ENCODE measurements at regions not wholly inside any gene's neighbourhood (a gene's known extent, or its start where the extent isn't known, plus 50 kb on each side); places are given as distances from the start of the nearest gene placed in this dataset.
"Not testable (repeated sequence)": the region's sequence is repeated elsewhere in the genome, so short reads cannot be mapped to it uniquely, and the experiment has no call there.

DNA sequence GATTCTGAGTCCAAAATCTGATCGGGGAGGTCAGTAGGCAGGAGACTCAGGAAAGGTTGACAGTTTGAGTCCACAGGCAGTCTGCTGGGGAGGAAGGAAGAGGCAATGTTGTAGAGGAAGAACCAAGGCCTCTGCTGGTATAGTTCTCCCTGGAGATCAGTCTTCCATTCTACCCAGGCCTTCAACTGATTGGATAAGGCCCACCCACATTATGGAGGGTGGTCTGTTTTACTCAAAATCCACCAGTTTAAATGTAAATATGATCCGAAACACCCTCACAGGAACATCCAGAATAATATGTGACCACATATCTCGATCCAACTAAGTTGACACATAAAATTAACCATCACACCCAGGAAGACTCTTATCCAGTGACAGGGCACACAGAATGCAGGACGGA, 425.3 kb upstream of the ZMIZ1 start:
- DNase-seq (ENCODE audit: low read depth in 2 of 2), result no peak

DNA sequence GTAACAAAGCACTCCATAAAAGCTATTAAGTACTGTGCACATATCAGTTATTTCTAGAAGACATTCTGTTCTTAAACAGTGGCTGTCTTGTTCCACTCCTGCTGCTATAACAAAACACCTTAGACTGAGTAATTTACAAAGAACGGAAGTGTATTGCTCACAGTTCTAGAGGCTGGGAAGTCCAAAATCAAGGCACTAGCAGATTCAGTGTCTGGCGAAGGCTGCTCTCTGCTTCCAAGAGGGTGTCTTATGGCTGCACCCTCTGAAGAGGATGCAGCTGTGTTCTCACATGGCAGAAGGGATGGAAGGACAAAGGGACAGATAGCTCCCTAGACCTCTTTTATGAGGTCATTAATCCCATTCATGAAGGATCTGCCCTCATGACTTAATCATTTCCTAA, 424.2 kb upstream of the ZMIZ1 start:
- DNase-seq (ENCODE audit: low read depth in 2 of 2), result no peak

DNA sequence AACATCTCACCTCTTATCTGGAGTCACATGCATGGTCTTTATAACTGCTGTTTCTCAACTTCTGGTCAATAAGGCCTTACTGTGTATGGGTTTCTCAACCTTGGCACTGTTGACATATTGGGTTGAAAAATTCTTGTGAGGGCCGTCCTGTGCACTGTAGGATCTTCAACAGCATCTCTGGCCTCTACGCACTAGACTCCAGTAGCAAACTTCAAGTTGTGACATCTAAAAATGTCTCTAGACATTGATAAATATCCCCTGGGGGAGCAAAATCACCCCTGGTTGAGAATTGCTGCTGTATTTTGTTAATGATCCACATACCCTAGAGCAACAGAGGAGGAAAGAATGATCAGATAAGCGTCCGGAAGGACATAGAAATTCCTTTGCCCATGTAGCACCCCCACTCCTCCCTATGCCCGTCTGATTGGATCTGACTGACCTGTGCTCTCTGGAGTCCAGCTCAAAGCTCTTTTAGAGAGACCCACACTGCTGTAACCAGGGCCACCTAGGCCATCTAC, 423.5 kb upstream of the ZMIZ1 start:
- no peak for DNase-seq (ENCODE audit: low read depth in 2 of 2)

DNA sequence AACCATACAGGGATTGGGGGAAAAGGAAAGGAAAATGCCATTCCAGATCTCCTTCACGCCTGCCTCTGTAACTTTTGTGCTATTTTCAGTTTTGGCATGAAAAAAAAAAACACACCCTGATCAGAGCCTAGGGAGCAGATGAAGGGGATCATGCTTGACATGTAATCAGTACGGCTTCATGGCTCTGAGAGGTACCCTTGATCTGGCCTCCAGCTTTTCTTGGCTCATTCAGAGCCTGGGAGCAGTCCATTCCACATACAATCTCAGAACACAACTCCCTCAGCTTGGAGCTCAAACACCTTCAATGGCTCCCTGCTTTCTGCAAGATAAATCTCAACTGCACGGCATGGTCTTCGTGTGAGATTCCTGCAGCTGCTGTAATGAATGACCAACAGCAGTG, 422.8 kb upstream of the ZMIZ1 start:
- DNase-seq (ENCODE audit: low read depth in 2 of 2), result no peak

DNA sequence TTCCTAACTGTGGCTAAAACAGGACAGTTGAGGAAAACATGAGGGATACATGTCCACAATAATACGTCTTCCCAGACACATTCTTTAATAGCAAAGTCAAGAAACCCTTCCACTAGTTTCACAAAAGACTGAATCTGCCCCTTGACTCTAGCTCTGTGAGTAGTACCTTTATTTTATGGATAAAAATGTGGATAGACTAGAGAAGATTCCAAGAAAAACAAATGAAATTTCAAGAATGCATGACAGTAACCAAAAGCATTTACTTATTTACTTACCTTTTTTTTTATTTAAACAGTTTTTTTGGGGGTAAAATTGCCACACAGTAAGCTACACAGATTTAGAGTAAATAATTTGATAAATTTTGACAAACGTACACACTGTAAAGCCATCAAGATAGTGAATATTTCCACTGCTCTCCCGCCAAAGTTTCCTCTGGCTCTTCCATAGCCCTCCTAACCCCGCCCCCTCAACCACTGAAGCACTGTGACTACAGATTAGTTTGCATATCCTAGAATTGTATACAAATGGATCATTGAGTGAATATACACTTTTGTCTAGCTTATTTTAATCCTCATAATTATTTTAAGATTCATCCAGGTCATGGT, 420.4 kb upstream of the ZMIZ1 start:
- DNase-seq (ENCODE audit: low read depth in 2 of 2), result no peak

DNA sequence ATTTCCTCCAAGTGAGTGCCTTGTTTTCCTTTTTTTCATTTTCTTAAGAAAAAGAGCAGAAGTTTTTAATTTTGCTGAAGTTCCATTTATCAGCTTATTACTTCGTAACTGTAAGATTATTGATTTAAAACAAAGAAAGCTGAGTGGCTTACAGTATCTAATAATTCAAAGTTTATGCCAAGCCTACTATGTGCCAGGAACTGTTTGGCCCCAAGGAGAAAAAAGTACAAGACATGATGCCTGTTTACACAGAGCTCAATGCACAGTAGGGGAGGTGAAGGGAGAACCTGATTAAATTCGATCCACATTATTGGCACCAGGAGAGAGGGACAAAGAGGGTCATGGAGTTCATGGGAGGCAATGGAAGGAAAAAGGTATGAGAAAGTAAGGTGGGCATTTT, 419.3 kb upstream of the ZMIZ1 start:
- DNase-seq (ENCODE audit: low read depth in 2 of 2), result no peak

DNA sequence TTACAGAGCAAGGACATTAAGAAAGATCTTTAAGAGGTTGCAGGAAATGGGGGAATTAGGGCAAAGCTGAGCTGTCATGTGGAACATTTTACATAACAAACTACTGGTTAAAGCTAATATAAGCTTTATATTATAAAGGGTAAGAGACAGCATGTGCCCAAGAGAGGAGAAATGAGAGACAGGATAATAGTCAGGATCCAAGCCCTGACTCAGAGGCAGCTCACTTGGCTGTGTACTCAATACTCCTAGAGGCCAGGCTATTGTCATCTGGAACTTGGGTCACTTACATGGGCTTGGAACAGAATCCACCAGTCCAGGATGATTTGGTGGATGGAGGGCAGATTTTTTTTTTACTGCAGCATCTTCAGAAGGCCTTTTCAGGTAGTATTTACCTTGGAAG, 418.6 kb upstream of the ZMIZ1 start:
- DNase-seq (ENCODE audit: low read depth in 2 of 2), result no peak

DNA sequence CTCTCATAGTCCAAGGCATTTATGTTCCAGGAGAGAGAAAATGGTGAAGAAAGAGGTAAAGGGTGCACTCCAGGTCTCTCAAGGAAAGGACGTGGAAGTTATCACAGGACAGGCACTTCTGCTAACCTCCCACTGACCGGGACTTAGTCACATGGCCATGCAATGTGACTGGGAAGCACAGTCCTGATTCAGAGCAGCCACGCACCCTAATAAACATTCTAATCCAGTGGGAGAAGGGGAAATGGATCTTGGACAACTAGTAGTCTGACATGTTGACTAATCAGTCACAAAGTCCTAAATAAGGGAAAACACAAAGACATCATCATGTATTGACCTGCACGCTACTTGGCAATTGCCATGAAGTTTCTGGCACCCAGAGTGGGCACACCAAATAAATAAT, 417.5 kb upstream of the ZMIZ1 start:
- DNase-seq (ENCODE audit: low read depth in 2 of 2), result no peak

DNA sequence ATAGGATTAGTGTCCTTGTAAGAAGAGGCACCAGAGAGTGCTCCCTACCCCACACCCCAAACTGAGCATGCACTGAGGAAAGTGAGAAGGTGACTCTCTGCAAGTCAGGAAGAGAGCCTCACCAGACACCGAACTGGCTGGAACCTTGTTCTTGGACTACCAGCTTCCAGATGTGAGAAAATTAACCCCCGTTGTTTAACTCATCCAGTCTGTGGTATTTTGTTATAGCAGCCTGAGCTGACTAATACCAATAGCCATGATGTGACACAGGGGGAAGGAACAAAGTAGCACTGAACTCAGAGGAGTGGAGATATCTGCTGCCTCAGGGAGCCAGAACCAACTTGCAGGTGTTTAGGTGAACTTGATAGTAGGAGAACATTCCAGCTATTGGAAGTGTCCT, 415.2 kb upstream of the ZMIZ1 start:
- no peak for DNase-seq (ENCODE audit: low read depth in 2 of 2)

DNA sequence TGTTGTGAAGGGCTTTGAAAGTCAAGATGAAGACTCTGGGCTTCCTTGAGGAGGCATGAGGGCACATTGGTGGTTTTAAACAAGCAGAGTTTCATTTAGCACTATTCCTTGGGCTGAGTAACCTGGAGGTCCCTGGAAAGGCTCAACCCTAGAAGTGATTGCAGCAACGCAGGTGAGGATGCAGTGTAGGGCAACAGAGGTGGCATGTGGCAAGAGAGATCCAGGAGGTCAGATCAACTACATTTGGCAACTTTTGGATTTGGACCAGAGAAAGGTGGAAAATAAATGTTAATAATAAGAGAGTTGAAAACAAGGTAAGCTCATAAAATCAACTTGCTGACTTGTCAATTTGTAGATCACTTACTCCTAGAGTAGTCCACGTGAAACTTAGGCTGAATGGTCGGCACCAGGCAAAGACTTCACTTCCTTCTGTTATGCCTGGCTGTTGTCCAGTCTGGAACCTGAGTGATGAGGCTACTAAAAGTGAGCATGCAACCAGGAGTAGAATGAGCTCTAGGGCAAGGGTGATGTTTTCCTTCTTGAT, 414.6 kb upstream of the ZMIZ1 start:
- DNase-seq (ENCODE audit: low read depth in 2 of 2), result no peak

DNA sequence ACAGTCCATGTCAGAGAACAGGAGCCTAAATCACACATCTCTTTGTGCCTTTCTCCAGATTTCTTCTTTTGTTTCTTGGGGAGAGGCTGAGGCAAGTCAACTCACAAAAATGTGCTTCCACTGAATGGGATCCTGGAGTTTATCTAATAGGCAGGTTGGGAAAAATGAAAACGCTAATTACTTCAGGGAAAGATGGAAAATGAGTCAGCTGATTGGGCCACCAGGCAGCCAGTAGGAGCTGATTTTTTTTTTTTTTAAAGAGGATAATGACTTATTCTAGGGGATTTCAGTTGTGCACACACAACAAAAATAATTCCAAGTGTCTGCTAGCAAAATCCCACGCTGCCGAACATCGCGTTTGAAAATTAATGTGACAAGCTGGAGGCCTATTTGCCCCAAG, 412.8 kb upstream of the ZMIZ1 start:
- no peak for DNase-seq (ENCODE audit: low read depth in 2 of 2)

DNA sequence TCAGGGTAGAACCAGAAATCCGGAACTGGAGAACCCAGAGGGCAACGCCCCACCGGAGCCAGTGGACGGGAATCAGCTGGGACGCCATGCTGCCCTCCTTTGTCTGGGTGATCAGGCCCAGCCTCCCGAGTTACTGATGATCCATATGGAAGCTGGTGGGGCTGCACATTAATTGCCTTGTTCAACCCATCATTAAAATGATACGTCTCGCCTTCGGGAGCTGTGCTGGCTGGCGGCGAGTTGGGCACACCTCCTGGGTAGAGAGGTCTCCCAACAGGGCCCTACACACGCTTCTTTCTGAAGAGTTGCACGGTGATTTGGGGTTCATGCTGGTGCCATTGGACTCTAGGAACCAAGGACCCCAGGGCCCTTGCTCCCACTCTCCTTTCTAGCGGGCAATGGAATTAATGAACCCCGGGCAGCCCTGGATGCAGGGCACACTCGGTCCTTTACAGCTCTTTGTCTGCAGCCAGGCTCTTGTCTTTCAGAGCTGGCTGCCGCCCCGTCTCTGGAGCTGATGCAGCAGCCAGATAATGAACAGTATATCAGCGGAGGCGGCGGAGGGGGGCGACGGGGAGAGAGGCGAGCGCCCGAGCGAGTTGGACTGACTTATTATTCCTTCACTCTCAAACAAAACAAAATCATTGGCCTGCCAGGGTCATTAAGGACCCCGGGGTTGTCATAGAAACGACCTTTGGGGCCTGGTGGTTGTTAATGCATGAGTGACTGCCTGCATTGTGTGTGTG, 412.2 kb upstream of the ZMIZ1 start:
- DNase-seq (ENCODE audit: low read depth in 2 of 2), result no peak

DNA sequence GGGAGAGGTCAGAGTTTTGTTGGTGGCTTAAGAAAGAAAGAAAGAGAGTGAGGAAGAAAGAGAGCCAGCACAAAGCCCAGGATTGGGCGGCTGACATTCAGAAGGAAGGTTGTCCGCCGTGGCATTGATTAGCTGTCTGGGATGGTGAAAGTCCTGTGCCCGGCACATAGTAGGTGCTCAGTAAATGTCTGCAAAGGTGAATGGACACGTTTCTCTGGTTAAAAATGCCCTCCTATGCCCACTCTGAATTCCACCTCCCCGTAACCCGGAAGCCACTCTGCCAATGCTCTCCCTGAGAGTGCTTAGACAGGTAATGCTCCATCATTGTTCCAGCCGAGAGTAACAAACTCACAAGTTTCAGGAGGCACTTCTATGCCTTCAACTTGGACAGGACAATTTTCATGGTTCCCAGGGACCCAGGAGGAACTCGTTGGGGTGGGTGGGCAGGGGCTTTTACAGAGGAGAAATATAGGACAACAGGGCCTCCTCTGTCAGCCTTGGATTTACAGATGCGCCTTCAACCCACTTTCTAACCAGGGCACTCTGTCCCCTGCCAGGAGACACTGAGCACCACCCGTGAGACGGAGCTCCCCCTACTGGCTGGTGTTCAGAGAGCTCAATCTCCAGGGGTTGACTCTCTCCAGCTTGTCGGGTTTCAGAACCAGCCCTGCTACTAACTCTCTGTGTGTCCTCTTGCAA, 411.5 kb upstream of the ZMIZ1 start:
- DNase-seq (ENCODE audit: low read depth in 2 of 2), result peak; percentile 29 to 37

DNA sequence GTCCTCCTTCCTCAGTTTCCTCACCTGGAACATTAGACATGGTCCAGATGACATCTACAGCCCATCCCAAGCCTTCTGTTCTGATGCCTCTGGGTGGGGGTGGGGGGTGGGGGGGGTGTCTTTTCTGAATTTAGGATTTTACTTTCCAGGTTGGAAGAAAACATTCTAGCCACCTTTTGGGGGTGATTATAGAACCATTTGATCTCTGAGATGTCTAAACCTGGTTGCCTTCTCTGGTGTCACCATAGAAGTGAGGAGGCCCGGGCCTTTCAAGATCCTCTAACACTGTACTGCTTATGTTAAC, 411.0 kb upstream of the ZMIZ1 start:
- no peak for DNase-seq (ENCODE audit: low read depth in 2 of 2)

DNA sequence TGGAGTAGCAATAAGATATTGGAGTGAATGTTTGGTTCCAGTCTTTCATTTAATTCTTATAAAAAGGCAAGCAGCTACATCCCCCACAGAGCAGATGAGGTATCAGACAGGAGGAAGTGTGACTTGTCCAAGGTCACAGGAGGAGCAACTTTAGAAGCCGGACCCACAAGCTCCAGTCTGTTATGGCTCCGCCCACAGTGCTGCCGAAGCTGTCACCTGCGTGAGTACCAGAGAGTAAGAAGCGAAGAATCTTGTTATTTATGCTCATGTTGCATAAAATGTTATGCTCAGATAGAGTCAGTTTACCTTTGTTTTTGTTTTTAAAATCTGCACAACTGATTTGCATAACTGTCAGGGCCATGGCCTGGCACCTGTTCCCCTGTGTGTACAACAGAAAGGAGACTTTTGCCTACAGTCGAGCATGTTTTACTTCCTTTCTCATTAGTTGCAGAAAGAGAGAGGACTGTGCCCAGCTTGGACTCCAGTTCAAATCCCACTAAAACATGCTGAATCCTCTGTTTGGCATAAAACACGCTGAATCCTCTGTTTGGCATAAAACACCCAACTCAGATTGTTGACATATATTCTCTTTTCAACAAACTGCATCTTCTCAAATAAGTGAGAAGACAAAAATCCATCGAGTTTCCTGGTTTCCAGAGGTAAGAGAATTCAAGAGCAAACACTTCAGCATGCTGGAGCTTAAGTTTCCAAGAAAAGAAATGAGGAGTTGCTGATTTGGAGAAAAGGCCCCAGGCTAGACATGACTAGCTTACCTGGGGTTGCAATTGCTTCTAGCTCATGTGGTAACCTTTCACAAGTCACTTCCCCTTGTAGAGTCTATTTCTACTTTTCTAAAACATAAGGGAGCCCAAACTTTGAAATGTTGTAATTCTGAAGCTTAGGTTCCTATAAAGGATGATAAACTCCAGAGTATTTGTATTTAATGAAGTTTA, 409.8 kb upstream of the ZMIZ1 start:
- DNase-seq (ENCODE audit: low read depth in 2 of 2), result no peak

DNA sequence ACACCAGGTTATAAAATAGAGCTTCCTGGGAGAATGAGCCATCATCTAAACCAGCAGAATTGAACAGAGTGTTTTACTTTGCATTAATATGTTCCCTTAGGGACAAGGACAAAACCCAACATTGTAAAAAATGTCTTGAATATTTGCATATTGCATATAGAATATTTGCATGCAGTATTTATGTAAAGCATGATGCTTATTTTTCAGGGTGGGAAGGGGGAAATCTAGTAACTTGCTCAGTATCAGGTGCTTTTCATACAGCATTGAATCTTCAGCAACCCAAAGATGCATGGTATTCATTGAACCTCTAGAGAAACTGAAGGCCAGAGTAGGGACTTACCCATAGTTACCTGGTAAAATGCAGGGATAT, 409.2 kb upstream of the ZMIZ1 start:
- DNase-seq (ENCODE audit: low read depth in 2 of 2), result no peak

DNA sequence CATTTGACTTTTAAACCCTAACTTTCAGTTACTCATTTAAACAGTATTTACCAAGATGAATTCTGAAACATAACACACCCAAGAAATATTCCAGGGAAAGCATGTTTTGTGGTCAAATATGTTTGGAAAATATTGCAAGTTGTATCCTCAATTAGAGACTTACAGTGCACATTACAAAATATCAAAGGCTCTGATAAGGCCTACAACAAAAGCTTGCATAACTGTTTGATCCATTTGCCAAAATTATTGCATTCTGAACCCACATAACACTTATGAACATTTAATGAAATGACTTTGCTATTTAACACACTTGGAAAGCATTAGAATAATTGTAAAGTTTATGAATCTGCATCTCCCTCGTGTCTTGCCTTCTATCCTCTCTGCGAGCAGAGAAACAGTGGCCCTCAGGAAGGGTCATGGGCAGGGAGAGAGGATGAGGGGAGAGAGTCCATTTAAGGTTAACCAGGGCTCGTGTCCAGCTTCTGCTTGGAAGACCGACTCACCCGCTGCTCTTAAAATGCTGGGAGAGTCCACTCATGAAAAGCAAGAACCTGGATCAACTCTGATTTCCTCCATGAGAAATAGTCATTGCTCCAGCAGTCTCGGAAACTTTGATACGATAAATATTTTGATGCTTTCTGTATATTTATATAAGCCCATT, 408.2 kb upstream of the ZMIZ1 start:
- DNase-seq (ENCODE audit: low read depth in 2 of 2), result no peak

DNA sequence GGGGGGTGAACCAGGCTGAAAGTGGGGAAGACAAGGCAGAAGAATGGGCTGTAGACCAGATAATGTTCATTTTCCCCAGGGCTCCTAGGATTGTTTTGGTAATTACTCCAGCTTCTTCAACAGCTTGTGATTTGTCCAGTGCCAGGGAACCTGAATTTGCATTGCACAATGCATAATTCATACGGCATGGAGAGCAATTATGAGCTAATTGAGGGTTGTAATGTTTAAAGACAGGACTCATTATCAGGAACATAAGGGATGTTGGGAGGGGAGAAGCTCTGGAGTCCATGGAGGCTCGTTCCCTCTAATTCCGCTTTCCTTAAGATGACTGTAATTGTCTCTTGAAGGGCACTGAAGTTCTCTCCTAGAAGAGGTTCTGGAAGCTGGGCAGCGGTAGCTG, 405.0 kb upstream of the ZMIZ1 start:
- no peak for DNase-seq (ENCODE audit: low read depth in 2 of 2)

DNA sequence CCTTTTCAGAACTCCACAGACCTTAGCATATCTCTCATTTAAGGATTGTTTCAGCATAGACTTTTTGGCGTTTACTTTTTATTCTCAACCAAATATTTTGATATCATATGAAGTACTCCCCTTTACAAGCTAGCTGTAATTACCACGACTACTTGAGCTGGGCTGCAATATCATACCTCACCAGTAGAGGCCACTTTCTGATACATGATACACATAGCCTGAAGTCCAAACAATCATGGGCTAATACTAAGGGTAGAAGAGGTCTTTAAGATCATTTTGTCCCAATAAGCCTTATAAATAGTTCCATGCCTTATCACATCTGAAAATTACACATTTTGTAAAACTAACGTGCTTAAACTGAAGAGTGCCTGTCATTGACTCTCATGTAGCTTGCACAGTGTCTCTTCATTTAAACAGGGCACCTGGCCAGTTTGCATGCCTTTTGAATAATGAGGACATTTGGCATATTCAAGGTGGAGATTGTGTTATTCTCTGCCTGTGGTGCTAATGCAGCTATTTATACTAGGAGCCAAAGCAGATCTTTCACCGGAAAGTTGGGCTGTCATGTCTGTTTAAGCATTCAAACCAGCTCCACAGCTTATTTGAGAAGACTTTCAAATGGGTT, 403.7 kb upstream of the ZMIZ1 start:
- no peak for DNase-seq (ENCODE audit: low read depth in 2 of 2)

DNA sequence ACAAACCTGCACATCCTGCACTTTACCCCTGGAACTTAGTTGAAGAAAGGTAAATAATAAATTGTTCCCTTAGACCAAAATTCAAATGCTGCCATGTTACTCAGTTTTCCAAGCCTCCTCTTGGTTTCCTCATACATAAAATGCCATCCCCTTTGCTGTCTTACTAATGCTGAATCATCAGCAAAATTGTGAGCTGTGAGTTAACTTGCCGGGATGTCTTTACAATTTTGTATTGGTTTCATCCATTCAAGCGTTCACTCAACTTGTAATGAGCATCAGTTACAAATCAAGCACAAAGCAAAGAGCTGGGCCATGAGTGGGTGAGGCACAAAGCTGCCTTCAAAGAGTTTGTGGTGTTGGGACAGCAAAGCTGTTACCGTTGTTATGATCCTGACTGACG, 395.8 kb upstream of the ZMIZ1 start:
- no peak for DNase-seq (ENCODE audit: low read depth in 2 of 2)

DNA sequence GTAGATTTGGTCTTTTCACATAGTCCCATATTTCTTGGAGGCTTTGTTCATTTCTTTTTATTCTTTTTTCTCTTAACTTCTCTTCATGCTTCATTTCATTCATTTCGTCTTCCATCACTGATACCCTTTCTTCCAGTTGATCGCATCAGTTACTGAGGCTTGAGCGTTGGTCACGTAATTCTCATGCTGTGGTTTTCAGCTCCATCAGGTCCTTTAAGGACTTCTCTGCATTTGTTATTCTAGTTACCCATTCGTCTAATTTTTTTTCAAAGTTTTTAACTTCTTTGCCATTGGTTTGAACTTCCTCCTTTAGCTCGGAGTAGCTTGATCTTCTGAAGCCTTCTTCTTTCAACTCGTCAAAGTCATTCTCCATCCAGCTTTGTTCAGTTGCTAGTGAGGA, 387.6 kb upstream of the ZMIZ1 start:
- not testable (repeated sequence) for DNase-seq (ENCODE audit: low read depth in 2 of 2)
